GM23338 (cell line): ENCODE measurements at regions not wholly inside any gene's neighbourhood (a gene's known extent, or its start where the extent isn't known, plus 50 kb on each side); places are given as distances from the start of the nearest gene placed in this dataset.

Experiments
- ATAC-seq: fragments of 200-7000 bp; cut with Tn5 transposase; 3 replicates; pipeline ENCODE4 v1.9.1; 2020
- DNase-seq: peaks from one replicate; pipeline ENCODE4 v3.0.0-alpha.2; 2015; ENCODE audit warnings: low spot score
- H2AFZ ChIP-seq: fragments of 200-600 bp; sonication (generic); 2 replicates; pipeline ENCODE4 v1.8.0; 2016; ENCODE audit warnings: antibody characterized with exemption, mild to moderate bottlenecking, moderate library complexity
- H3F3A ChIP-seq: fragments of 200-600 bp; sonication (generic); replicated peaks from 2 replicates; pipeline ENCODE4 v1.8.0; 2017; ENCODE audit warnings: antibody characterized with exemption, mixed run types, low read depth
- H3K27ac ChIP-seq: fragments of 200-600 bp; sonication (generic); 2 replicates; pipeline ENCODE4 v1.6.1; 2016; ENCODE audit warnings: low read depth
- H3K27me3 ChIP-seq: fragments of 200-600 bp; sonication (generic); 2 replicates; pipeline ENCODE4 v1.8.0; 2016; ENCODE audit warnings: mild to moderate bottlenecking, mixed run types, moderate library complexity; ENCODE audit not compliant: insufficient read depth
- H3K36me3 ChIP-seq: fragments of 200-600 bp; sonication (generic); 2 replicates; pipeline ENCODE4 v1.8.0; 2016; ENCODE audit warnings: mild to moderate bottlenecking; ENCODE audit not compliant: insufficient read depth
- H3K4me1 ChIP-seq: fragments of 200-600 bp; sonication (generic); 2 replicates; pipeline ENCODE4 v1.8.0; 2016; ENCODE audit warnings: mild to moderate bottlenecking, moderate library complexity; ENCODE audit not compliant: insufficient read depth
- H3K4me2 ChIP-seq: fragments of 200-600 bp; sonication (generic); 2 replicates; pipeline ENCODE4 v1.7.1; 2017; ENCODE audit warnings: mixed run types
- H3K4me3 ChIP-seq: fragments of 200-600 bp; sonication (generic); 2 replicates; pipeline ENCODE4 v1.6.1; 2016; ENCODE audit warnings: mixed run types
- H3K79me2 ChIP-seq: fragments of 200-600 bp; sonication (generic); replicated peaks from 2 replicates; pipeline ENCODE4 v1.8.0; 2017; ENCODE audit warnings: mild to moderate bottlenecking; ENCODE audit not compliant: insufficient read depth
- H3K9me2 ChIP-seq: fragments of 200-600 bp; sonication (generic); 2 replicates; pipeline ENCODE4 v1.8.0; 2017; ENCODE audit not compliant: insufficient read depth
- H4K20me1 ChIP-seq: fragments of 200-600 bp; sonication (generic); replicated peaks from 2 replicates; pipeline ENCODE4 v1.8.0; 2017; ENCODE audit warnings: mild to moderate bottlenecking; ENCODE audit not compliant: insufficient read depth
- H3K27ac Mint-ChIP-seq: 2 replicates; pipeline ENCODE4 v1.8.0; 2020; ENCODE audit warnings: inconsistent platforms, mild to moderate bottlenecking, moderate library complexity, mixed read lengths
- H3K27me3 Mint-ChIP-seq: 3 replicates; pipeline ENCODE4 v1.8.0; 2022; ENCODE audit warnings: low read depth, mild to moderate bottlenecking, moderate library complexity, mixed read lengths, inconsistent platforms; ENCODE audit not compliant: insufficient read depth, poor library complexity
- H3K36me3 Mint-ChIP-seq: 3 replicates; pipeline ENCODE4 v1.8.0; 2021; ENCODE audit warnings: low read depth, mild to moderate bottlenecking, inconsistent platforms, moderate library complexity, mixed read lengths
- H3K4me1 Mint-ChIP-seq: 3 replicates; pipeline ENCODE4 v1.8.0; 2020; ENCODE audit warnings: mild to moderate bottlenecking, inconsistent platforms, mixed read lengths
- H3K4me3 Mint-ChIP-seq: 3 replicates; pipeline ENCODE4 v1.8.0; 2021; ENCODE audit warnings: moderate library complexity, mild to moderate bottlenecking, inconsistent platforms, mixed read lengths
- H3K9me3 Mint-ChIP-seq: 3 replicates; pipeline ENCODE4 v1.8.0; 2020; ENCODE audit warnings: moderate library complexity, mild to moderate bottlenecking, inconsistent platforms, mixed read lengths
- CREB1 ChIP-seq: fragments of 250-450 bp; sonication (Bioruptor Pico); IDR thresholded peaks from 2 replicates; pipeline ENCODE4 v1.5.0; 2020; ENCODE audit warnings: low read depth, mild to moderate bottlenecking, moderate library complexity
- CTCF ChIP-seq, 2 experiments: fragments of 200-600 bp in 1 of 2; sonication (generic) in 1 of 2; conservative IDR thresholded peaks; 2 replicates each; pipeline versions ENCODE4 v1.5.1 to v1.6.1; 2016 to 2017; ENCODE audit warnings: antibody characterized with exemption in 2 of 2, low read depth in 2 of 2, mild to moderate bottlenecking in 2 of 2, moderate library complexity in 1 of 2
- ETS1 ChIP-seq: IDR thresholded peaks from 2 replicates; pipeline ENCODE4 v1.6.1; 2016; ENCODE audit warnings: antibody characterized with exemption
- EZH2 ChIP-seq: fragments of 200-600 bp; sonication (generic); IDR thresholded peaks from one replicate; pipeline ENCODE4 v1.8.0; 2017; ENCODE audit warnings: antibody characterized with exemption, mild to moderate bottlenecking, low read depth; ENCODE audit not compliant: unreplicated experiment
- EZH2phosphoT487 ChIP-seq: fragments of 200-600 bp; sonication (generic); IDR thresholded peaks from one replicate; pipeline ENCODE4 v1.8.1; 2018; ENCODE audit warnings: antibody characterized with exemption; ENCODE audit not compliant: unreplicated experiment
- JUNB ChIP-seq: IDR thresholded peaks from one replicate; pipeline ENCODE4 v1.6.1; 2016; ENCODE audit warnings: antibody characterized with exemption; ENCODE audit not compliant: unreplicated experiment
- NANOG ChIP-seq: IDR thresholded peaks from 2 replicates; pipeline ENCODE4 v1.6.1; 2016; ENCODE audit warnings: antibody characterized with exemption, borderline replicate concordance
- POLR2AphosphoS5 ChIP-seq: IDR thresholded peaks from 2 replicates; pipeline ENCODE4 v1.6.1; 2016; ENCODE audit warnings: antibody characterized with exemption, low read depth
- REST ChIP-seq: IDR thresholded peaks from one replicate; pipeline ENCODE4 v1.6.1; 2018; ENCODE audit warnings: antibody characterized with exemption; ENCODE audit not compliant: unreplicated experiment
- STAT1 ChIP-seq: IDR thresholded peaks from one replicate; pipeline ENCODE4 v1.6.1; 2016; ENCODE audit warnings: antibody characterized with exemption; ENCODE audit not compliant: unreplicated experiment
- ZNF114 ChIP-seq: fragments of 250-450 bp; sonication (Bioruptor Pico); IDR thresholded peaks from 2 replicates; pipeline ENCODE4 v1.5.0; 2020; ENCODE audit warnings: mild to moderate bottlenecking, moderate library complexity
- ZNF331 ChIP-seq: fragments of 250-450 bp; sonication (Bioruptor Pico); IDR thresholded peaks from 2 replicates; pipeline ENCODE4 v1.5.0; 2020; ENCODE audit warnings: low read depth, mild to moderate bottlenecking, moderate library complexity
- ZNF462 ChIP-seq: fragments of 250-450 bp; sonication (Bioruptor Pico); IDR thresholded peaks from 2 replicates; pipeline ENCODE4 v1.5.0; 2020; ENCODE audit warnings: mild to moderate bottlenecking, moderate library complexity

GRCh38 chr1:199150756-199151155 lies 511.9 kb downstream of the PTPRC start:
- Mint-ChIP-seq H3K36me3 (no peaks in the 10 kb centered on the region), H3K27me3 (peaks cover 1% of the 10 kb centered on the region), H3K4me1 (peaks cover 19% of the 10 kb centered on the region), H3K27ac (no peak overlapping the region), H3K4me3 (no peak overlapping the region), H3K9me3 (no peaks in the 10 kb centered on the region)
- H3K27ac ChIP-seq: no peak overlapping the region
- H2AFZ ChIP-seq: no peak overlapping the region
- no peaks in the 10 kb centered on the region for H3K79me2 ChIP-seq
- DNase-seq: no peak
- no peak overlapping the region for H3K4me3 ChIP-seq
- no peak for ATAC-seq
- no peak overlapping the region; the same call in 1 of the 2 replicates for H3K4me2 ChIP-seq
- H3K4me1 ChIP-seq: peaks cover 18% of the 10 kb centered on the region
- no peaks in the 10 kb centered on the region for H4K20me1 ChIP-seq
- 0 out of 2 replicates have a peak, but pooled peaks cover 3% of the 10 kb centered on the region for H3K9me2 ChIP-seq
- H3F3A ChIP-seq: no peaks in the 10 kb centered on the region
- no peaks in the 10 kb centered on the region for H3K27me3 ChIP-seq
- no peaks in the 10 kb centered on the region for H3K36me3 ChIP-seq
- TF ChIP-seq EZH2phosphoT487: no peak
- TF ChIP-seq CREB1: no peak
- no peak for TF ChIP-seq ZNF462
- no peak for TF ChIP-seq STAT1
- no peak for TF ChIP-seq ETS1
- no peak for TF ChIP-seq JUNB
- TF ChIP-seq REST: no peak
- TF ChIP-seq CTCF (conservative IDR thresholded peaks at IDR 0.05; ENCODE audit: low read depth in 2 of 2): no peak
- TF ChIP-seq POLR2AphosphoS5: no peak
- no peak for TF ChIP-seq EZH2
- no peak for TF ChIP-seq ZNF331
- no peak for TF ChIP-seq NANOG
- no peak for TF ChIP-seq ZNF114 (CRISPR knock-in tag)
